Peyer's patch (tissue), 4 donors: ENCODE measurements at regions not wholly inside any gene's neighbourhood (a gene's known extent, or its start where the extent isn't known, plus 50 kb on each side); places are given as distances from the start of the nearest gene placed in this dataset.
"Not testable (repeated sequence)": the region's sequence is repeated elsewhere in the genome, so short reads cannot be mapped to it uniquely, and the experiment has no call there.

Experiments used
- DNase-seq, 3 donors: peaks; one replicate each; pipeline ENCODE4 v3.0.0-alpha.2; 2017 to 2019
- H3K27ac ChIP-seq, 4 donors: fragments of 200-600 bp; sonication (generic); one replicate each; pipeline ENCODE4 v1.5.1; 2016 to 2019
- H3K27me3 ChIP-seq, 2 donors: fragments of 200-600 bp; sonication (generic); one replicate each; pipeline ENCODE4 v1.5.1; 2019
- H3K36me3 ChIP-seq, 3 donors: fragments of 200-600 bp; sonication (generic); one replicate each; pipeline ENCODE4 v1.5.1; 2016 to 2019
- H3K4me1 ChIP-seq, 4 donors: fragments of 200-600 bp; sonication (generic); one replicate each; pipeline ENCODE4 v1.5.1; 2016 to 2019
- H3K4me3 ChIP-seq, 4 donors: fragments of 200-600 bp; sonication (generic); 1 replicate in 3 of 4; 2 replicates in 1 of 4; pipeline ENCODE4 v1.5.1; 2016 to 2019; ENCODE audit warnings: mild to moderate bottlenecking in 1 of 4
- H3K9me3 ChIP-seq, 4 donors: fragments of 200-600 bp; sonication (generic); one replicate each; pipeline ENCODE4 v1.5.1; 2016 to 2019; ENCODE audit warnings: mild to moderate bottlenecking in 1 of 4
- POLR2A ChIP-seq, 2 donors: fragments of 450-650 bp; IDR thresholded peaks; one replicate each; pipeline ENCODE4 v1.5.1; 2017; ENCODE audit warnings: antibody characterized with exemption in 2 of 2, mild to moderate bottlenecking in 2 of 2, moderate library complexity in 2 of 2
- TF ChIP-seq, protein P1 (sequence below), 6 experiments: fragments of 450-650 bp in 4 of 6; fragments of 200-600 bp in 2 of 6; sonication (generic) in 1 of 6; IDR thresholded peaks; one replicate each; pipeline ENCODE4 v1.5.1; 2017 to 2019; ENCODE audit warnings: antibody characterized with exemption in 6 of 6, mild to moderate bottlenecking in 3 of 6, moderate library complexity in 1 of 6

DNA sequence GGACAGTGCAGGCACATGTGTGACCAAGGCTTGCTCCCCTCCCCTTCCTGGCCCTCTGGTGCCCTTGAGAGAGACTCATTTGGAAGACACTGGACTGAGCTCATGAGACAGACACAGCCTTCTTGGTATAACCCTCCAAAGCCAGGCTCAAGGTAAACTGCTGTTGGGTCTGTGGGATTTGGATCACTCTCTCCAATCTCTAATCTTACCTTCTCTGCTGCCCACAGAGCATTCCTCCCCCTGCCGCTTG is 105.0 kb upstream of the MAMLD1 start:
- H3K9me3 ChIP-seq = no peaks in the 10 kb centered on the region
- no peak overlapping the region for H3K27ac ChIP-seq
- no peaks in the 10 kb centered on the region for H3K4me1 ChIP-seq
- H3K27me3 ChIP-seq = no peaks in the 10 kb centered on the region
- no peaks in the 10 kb centered on the region for H3K36me3 ChIP-seq
- H3K4me3 ChIP-seq = no peak overlapping the region
- TF ChIP-seq, protein P1, sequence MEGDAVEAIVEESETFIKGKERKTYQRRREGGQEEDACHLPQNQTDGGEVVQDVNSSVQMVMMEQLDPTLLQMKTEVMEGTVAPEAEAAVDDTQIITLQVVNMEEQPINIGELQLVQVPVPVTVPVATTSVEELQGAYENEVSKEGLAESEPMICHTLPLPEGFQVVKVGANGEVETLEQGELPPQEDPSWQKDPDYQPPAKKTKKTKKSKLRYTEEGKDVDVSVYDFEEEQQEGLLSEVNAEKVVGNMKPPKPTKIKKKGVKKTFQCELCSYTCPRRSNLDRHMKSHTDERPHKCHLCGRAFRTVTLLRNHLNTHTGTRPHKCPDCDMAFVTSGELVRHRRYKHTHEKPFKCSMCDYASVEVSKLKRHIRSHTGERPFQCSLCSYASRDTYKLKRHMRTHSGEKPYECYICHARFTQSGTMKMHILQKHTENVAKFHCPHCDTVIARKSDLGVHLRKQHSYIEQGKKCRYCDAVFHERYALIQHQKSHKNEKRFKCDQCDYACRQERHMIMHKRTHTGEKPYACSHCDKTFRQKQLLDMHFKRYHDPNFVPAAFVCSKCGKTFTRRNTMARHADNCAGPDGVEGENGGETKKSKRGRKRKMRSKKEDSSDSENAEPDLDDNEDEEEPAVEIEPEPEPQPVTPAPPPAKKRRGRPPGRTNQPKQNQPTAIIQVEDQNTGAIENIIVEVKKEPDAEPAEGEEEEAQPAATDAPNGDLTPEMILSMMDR (IDR thresholded peaks at IDR 0.05) = no peak
- DNase-seq = no peak

DNA sequence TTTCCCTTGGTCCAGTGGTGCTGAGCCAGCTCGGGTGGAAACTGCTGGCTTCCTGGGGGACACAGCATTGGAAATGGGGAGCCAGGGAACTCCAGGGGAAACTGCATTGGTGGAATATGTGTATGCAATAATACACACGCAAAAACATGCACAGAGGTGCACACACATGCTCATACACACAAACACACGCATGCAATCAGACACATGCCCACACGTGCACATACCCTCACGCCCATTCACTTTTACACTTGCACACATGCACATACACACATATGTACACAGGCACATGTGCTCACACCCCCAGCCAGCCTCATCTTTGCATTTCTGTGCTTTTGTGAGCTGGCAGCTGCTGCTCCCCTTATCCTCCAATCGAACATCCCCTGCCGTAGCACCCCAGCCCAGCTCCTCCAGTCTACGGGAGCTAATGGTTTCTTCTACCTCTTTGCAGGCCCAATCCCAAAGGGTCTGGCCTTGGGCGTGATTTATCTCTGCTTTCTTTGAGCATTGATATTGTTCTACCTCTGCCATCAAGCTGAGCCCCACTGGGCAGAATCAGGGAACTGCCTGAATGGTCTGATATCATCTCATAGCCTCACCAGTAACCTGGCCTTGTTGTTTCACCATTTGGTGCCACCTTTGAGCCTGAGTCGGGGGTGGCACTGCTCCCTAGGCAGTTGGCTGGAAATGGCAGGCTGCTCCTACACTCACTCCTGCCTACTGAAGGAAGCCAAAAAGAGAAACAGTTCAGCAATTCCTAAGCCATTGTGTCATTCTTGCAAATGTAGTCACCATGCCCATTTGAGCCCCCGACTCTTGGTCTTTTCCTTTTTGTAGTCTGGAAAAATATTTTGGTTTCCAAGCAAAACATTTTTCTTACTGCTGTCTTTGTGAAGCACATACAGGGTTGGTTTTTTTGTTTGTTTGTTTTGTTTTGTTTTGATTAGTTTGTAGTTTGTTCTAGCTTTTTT is 104.4 kb upstream of the MAMLD1 start:
- no peak for DNase-seq
- Histone ChIP-seq H3K9me3 (no peaks in the 10 kb centered on the region), H3K36me3 (no peaks in the 10 kb centered on the region), H3K27me3 (no peaks in the 10 kb centered on the region), H3K27ac (no peak overlapping the region), H3K4me1 (no peaks in the 10 kb centered on the region), H3K4me3 (no peak overlapping the region)
- no peak for TF ChIP-seq POLR2A (IDR thresholded peaks at IDR 0.05)

DNA sequence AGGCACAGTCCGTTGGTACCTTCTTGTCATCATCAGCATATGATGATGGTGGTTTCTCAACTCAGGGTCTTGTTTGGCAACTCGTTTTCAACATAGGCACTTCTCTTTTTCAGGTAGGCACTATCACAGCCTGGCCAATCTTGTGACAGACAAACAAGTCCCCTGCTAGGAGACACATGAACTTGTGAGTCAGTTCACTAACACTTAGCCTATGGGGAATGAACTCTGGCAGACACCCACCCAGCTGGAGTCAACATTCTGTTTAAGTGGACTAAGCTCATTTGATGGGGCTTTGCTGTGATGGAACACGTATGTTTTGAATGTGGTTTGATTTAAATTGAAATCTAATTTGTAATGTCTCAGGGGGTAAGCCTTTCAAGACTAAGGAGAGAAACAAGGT is 100.7 kb upstream of the MAMLD1 start:
- H3K27me3 ChIP-seq = no peaks in the 10 kb centered on the region
- H3K9me3 ChIP-seq = no peaks in the 10 kb centered on the region
- no peaks in the 10 kb centered on the region for H3K36me3 ChIP-seq
- no peak overlapping the region for H3K27ac ChIP-seq
- H3K4me1 ChIP-seq = no peaks in the 10 kb centered on the region
- no peak for DNase-seq
- H3K4me3 ChIP-seq = no peak overlapping the region
- no peak for TF ChIP-seq POLR2A (IDR thresholded peaks at IDR 0.05)
- TF ChIP-seq, protein P1 (IDR thresholded peaks at IDR 0.05) = no peak

DNA sequence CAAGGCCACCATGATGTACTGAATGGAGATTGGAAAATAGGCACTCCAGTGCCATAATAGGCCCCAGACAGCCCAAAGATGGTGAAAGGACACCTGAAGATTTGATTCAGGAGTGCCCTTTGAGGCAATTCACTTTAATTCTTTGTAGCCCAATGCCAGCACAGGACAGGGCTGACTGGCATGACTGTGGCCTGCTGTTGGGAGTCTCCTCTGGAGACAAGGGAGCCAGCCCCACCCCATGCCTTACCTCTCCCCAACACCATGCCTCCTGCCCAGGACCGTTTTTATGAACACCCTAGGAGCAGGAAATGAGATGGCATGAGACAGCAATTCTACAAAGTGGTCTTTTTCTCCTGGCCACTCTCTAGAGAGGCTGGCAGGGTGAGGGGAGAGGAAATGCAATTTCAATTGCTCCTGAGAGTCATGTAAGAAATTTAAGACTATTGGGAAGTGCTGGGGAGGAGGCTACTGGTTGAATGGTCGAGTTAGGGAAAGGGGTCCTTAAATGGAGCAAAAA is 94.2 kb upstream of the MAMLD1 start:
- Histone ChIP-seq H3K36me3 (no peaks in the 10 kb centered on the region), H3K9me3 (no peaks in the 10 kb centered on the region), H3K4me1 (no peaks in the 10 kb centered on the region), H3K4me3 (no peak overlapping the region), H3K27ac (no peak overlapping the region), H3K27me3 (no peaks in the 10 kb centered on the region)
- no peak for DNase-seq
- TF ChIP-seq, protein P1 (IDR thresholded peaks at IDR 0.05) = no peak
- TF ChIP-seq POLR2A (IDR thresholded peaks at IDR 0.05) = no peak

DNA sequence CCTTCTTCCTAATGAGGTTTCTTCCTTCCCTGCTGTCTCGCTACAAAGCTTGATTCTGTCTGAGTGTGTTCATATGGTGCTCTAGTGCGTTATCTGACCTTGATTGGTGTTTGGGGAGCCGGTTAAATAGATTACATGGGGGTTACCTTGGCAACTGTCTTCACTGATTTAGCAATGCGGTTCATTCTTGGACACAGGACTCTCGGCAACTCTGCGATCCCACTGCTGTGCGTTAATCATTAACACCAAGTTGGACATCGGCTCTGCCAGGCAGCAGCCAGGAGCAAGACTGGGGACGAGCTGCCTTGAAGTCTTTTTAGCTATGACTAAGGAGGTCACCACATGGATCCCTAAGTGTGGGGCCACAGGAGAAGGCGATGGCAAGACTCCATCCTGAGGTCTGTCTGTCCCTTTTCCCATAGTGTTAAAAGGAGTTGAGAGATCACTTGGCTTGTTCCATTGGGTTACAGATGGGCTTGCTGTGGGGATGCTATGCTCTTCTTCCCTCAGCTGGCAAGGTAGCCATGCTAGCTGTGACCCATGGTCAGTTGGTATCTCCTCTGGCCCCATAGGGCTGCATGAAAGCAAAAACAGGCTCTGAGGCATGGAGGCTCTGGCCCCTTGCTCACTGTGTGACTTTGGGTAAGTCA is 93.4 kb upstream of the MAMLD1 start:
- Histone ChIP-seq H3K4me1 (no peaks in the 10 kb centered on the region), H3K9me3 (no peaks in the 10 kb centered on the region), H3K27me3 (no peaks in the 10 kb centered on the region), H3K4me3 (no peak overlapping the region), H3K27ac (no peak overlapping the region), H3K36me3 (no peaks in the 10 kb centered on the region)
- no peak for DNase-seq
- no peak for TF ChIP-seq POLR2A (IDR thresholded peaks at IDR 0.05)
- TF ChIP-seq, protein P1 (IDR thresholded peaks at IDR 0.05) = no peak

- no peak overlapping the region for H3K27ac ChIP-seq
- no peaks in the 10 kb centered on the region for H3K4me1 ChIP-seq
- H3K36me3 ChIP-seq = no peaks in the 10 kb centered on the region
- no peak overlapping the region for H3K4me3 ChIP-seq
- TF ChIP-seq POLR2A (IDR thresholded peaks at IDR 0.05) = no peak
- TF ChIP-seq, protein P1 (IDR thresholded peaks at IDR 0.05) = no peak
- no peaks in the 10 kb centered on the region for H3K9me3 ChIP-seq
- no peak for DNase-seq
- H3K27me3 ChIP-seq = no peaks in the 10 kb centered on the region
Observed at GRCh38 chrX:150270622-150271021, 92.5 kb upstream of the MAMLD1 start.

DNA sequence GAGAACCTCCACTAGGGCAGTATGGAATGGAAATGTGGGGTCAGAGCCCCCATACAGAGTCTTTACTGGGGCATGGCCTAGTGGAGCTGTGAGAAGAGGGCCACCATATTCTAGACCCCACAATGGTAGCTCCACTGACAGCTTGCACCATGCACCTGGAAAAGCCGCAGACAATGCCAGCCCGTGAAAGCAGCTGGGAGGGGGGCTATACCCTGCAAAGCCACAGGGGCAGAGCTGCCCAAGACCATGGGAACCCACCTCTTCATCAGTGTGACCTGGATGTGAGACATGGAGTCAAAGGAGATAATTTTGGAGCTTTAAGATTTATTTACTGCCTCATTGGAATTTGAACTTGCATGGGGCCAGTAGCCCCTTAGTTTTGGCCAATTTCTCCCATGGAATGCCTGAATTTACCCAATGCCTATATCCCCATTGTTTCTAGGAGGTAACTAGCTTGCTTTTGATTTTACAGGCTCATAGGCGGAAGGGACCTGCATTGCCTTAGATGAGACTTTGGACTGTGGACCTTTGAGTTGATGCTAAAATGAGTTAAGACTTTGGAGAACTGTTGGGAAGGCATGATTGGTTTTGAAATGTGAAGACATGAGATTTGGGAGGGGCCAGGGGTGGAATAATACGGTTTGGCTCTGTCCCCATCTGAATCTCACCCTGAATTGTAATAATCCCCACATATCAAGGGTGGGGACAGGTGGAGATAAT is 89.4 kb upstream of the MAMLD1 start:
- not testable (repeated sequence) for H3K4me1 ChIP-seq, H3K4me3 ChIP-seq, DNase-seq, H3K27ac ChIP-seq, H3K9me3 ChIP-seq, H3K27me3 ChIP-seq, H3K36me3 ChIP-seq
